HCT116 (cell line): ENCODE measurements at regions not wholly inside any gene's neighbourhood (a gene's known extent, or its start where the extent isn't known, plus 50 kb on each side); places are given as distances from the start of the nearest gene placed in this dataset.

ENCODE experiments used
- ATF3 ChIP-seq: IDR thresholded peaks from 2 replicates; pipeline ENCODE4 v1.6.1; 2012
- CTCF ChIP-seq, 3 experiments: fragments of 200-600 bp in 1 of 3; sonication (generic) in 1 of 3; IDR thresholded peaks in 2 of 3; conservative IDR thresholded peaks in 1 of 3; 2 replicates each; pipeline ENCODE4 v1.5.1; 2012 to 2017; ENCODE audit warnings: low read depth in 2 of 3, low read length in 2 of 3, antibody characterized with exemption in 1 of 3, borderline replicate concordance in 1 of 3, control low read depth in 1 of 3, mild to moderate bottlenecking in 1 of 3, mixed read lengths in 1 of 3, mixed run types in 1 of 3, moderate library complexity in 1 of 3; ENCODE audit not compliant: insufficient read depth in 1 of 3
- EZH2 ChIP-seq: fragments of 200-600 bp; sonication (generic); IDR thresholded peaks from 2 replicates; pipeline ENCODE4 v1.6.1; 2017; ENCODE audit warnings: antibody characterized with exemption, mixed run types
- EZH2phosphoT487 ChIP-seq: fragments of 200-600 bp; IDR thresholded peaks from 2 replicates; pipeline ENCODE4 v1.6.1; 2018; ENCODE audit warnings: antibody characterized with exemption, borderline replicate concordance
- MAX ChIP-seq: IDR thresholded peaks from 2 replicates; pipeline ENCODE4 v1.6.1; 2012
- POLR2A ChIP-seq: IDR thresholded peaks from 2 replicates; pipeline ENCODE4 v1.7.0; 2011; ENCODE audit warnings: borderline replicate concordance; ENCODE audit not compliant: insufficient read depth, insufficient read length; ENCODE audit errors: extremely low read depth
- POLR2AphosphoS5 ChIP-seq: IDR thresholded peaks from 2 replicates; pipeline ENCODE4 v1.6.1; 2011; ENCODE audit warnings: mild to moderate bottlenecking, low read depth, low read length, moderate library complexity
- RAD21 ChIP-seq: IDR thresholded peaks from 2 replicates; pipeline ENCODE4 v1.6.1; 2012; ENCODE audit warnings: low read depth, mild to moderate bottlenecking
- REST ChIP-seq: IDR thresholded peaks from 2 replicates; pipeline ENCODE4 v1.6.1; 2012; ENCODE audit warnings: low read depth
- SIN3A ChIP-seq: IDR thresholded peaks from 2 replicates; pipeline ENCODE4 v1.6.1; 2012; ENCODE audit warnings: low read depth
- SP1 ChIP-seq: IDR thresholded peaks from 2 replicates; pipeline ENCODE4 v1.6.1; 2012; ENCODE audit warnings: low read depth
- SRF ChIP-seq: IDR thresholded peaks from 2 replicates; pipeline ENCODE4 v1.6.1; 2012; ENCODE audit warnings: low read depth
- TCF7L2 ChIP-seq: IDR thresholded peaks from 2 replicates; pipeline ENCODE4 v1.7.0; 2011; ENCODE audit warnings: borderline replicate concordance, inconsistent platforms; ENCODE audit not compliant: insufficient read depth, insufficient read length; ENCODE audit errors: extremely low read depth

- TF ChIP-seq CTCF (IDR thresholded peaks at IDR 0.05 in 2 of 3, conservative IDR thresholded peaks at IDR 0.05 in 1 of 3; ENCODE audit: borderline replicate concordance in 1 of 3, insufficient read depth in 1 of 3, low read depth in 2 of 3, low read length in 2 of 3) (no peak), EZH2 (no peak), SIN3A (no peak), SP1 (no peak), TCF7L2 (no peak), SRF (no peak), RAD21 (no peak), POLR2A (no peak), POLR2AphosphoS5 (no peak), REST (no peak), ATF3 (no peak), MAX (no peak), EZH2phosphoT487 (no peak)
These were observed 99.3 kb upstream of the SHH start for GRCh38 chr7:155911471-155912105.
